Stomach (tissue), 4 donors: ENCODE measurements at regions not wholly inside any gene's neighbourhood (a gene's known extent, or its start where the extent isn't known, plus 50 kb on each side); places are given as distances from the start of the nearest gene placed in this dataset.

Experiments used
- EP300 ChIP-seq: sonication (generic); formaldehyde crosslinking; IDR thresholded peaks from one replicate; pipeline ENCODE4 v1.6.1; 2017; ENCODE audit warnings: antibody characterized with exemption
- POLR2A ChIP-seq, 4 donors: fragments of 450-650 bp; IDR thresholded peaks; one replicate each; pipeline ENCODE4 v1.6.1; 2016; ENCODE audit warnings: antibody characterized with exemption in 4 of 4, control low read depth in 2 of 4, mild to moderate bottlenecking in 1 of 4, moderate library complexity in 1 of 4
- POLR2AphosphoS5 ChIP-seq, 3 donors: sonication (generic); formaldehyde crosslinking; IDR thresholded peaks; one replicate each; pipeline ENCODE4 v1.6.1; 2016; ENCODE audit warnings: antibody characterized with exemption in 3 of 3
- TF ChIP-seq, protein P1 (sequence below), 7 experiments: fragments of 450-650 bp in 4 of 7; fragments of 200-600 bp in 3 of 7; sonication (generic) in 3 of 7; IDR thresholded peaks; one replicate each; pipeline ENCODE4 v1.5.1; 2016 to 2019; ENCODE audit warnings: antibody characterized with exemption in 7 of 7, control low read depth in 2 of 7, mild to moderate bottlenecking in 1 of 7

DNA sequence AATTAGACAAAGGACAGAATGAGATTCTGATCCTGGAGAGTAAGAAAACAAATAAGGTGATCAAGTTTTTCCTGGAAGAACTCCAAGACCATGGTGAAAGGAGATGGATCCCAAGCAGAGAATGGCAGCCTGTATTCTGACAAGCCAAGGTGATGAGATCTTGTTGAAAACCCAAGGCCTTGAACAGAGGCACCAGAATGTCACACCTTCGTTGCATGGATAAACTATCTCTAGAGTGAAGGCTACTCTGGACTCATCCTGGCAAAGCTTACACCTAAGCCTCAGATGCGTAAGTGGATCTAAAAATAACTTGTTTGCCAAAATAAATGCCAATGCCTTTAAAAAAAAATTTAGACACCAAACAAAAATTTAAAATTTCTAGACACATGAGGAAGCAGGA, 605.9 kb downstream of the ETNK1 start:
- TF ChIP-seq POLR2AphosphoS5 (IDR thresholded peaks at IDR 0.05): no peak
- TF ChIP-seq, protein P1, sequence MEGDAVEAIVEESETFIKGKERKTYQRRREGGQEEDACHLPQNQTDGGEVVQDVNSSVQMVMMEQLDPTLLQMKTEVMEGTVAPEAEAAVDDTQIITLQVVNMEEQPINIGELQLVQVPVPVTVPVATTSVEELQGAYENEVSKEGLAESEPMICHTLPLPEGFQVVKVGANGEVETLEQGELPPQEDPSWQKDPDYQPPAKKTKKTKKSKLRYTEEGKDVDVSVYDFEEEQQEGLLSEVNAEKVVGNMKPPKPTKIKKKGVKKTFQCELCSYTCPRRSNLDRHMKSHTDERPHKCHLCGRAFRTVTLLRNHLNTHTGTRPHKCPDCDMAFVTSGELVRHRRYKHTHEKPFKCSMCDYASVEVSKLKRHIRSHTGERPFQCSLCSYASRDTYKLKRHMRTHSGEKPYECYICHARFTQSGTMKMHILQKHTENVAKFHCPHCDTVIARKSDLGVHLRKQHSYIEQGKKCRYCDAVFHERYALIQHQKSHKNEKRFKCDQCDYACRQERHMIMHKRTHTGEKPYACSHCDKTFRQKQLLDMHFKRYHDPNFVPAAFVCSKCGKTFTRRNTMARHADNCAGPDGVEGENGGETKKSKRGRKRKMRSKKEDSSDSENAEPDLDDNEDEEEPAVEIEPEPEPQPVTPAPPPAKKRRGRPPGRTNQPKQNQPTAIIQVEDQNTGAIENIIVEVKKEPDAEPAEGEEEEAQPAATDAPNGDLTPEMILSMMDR (IDR thresholded peaks at IDR 0.05): no peak
- no peak for TF ChIP-seq POLR2A (IDR thresholded peaks at IDR 0.05)
- TF ChIP-seq EP300: no peak
